Stimulated activated CD8-positive, alpha-beta memory T cell treated with anti-CD3 and anti-CD28 coated beads, Interleukin-4, amount 100 ng/mL, for 1 hour (primary cell): ENCODE measurements at regions not wholly inside any gene's neighbourhood (a gene's known extent, or its start where the extent isn't known, plus 50 kb on each side); places are given as distances from the start of the nearest gene placed in this dataset.

Experiments used
- DNase-seq, 2 donors: peaks; one replicate each; pipeline ENCODE4 v3.0.0-alpha.2; 2020; ENCODE audit warnings: low read depth in 2 of 2, low spot score in 1 of 2

GRCh38 chr12:34188974-34189373, 166.7 kb downstream of the ALG10 start:
- no peak for DNase-seq

- DNase-seq = no peak
These were observed 167.8 kb downstream of the ALG10 start for GRCh38 chr12:34190054-34190453.

GRCh38 chr12:34198924-34199323, 176.6 kb downstream of the ALG10 start:
- no peak for DNase-seq

- DNase-seq = no peak
These were observed 181.7 kb downstream of the ALG10 start for GRCh38 chr12:34203866-34204620.

- no peak for DNase-seq
These were observed 182.6 kb downstream of the ALG10 start for GRCh38 chr12:34204830-34205285.

GRCh38 chr12:34205401-34205800, 183.1 kb downstream of the ALG10 start:
- no peak for DNase-seq

GRCh38 chr12:34206061-34206785, 183.9 kb downstream of the ALG10 start:
- no peak for DNase-seq

GRCh38 chr12:34207858-34208257, 185.6 kb downstream of the ALG10 start:
- no peak for DNase-seq

GRCh38 chr12:34208331-34209258, 186.3 kb downstream of the ALG10 start:
- no peak for DNase-seq

GRCh38 chr12:34209259-34209835, 187.1 kb downstream of the ALG10 start:
- DNase-seq = no peak

- DNase-seq = no peak
These were observed 187.9 kb downstream of the ALG10 start for GRCh38 chr12:34210183-34210582.

GRCh38 chr12:34210689-34211530, 188.6 kb downstream of the ALG10 start:
- no peak for DNase-seq

- DNase-seq = no peak
These were observed 190.4 kb downstream of the ALG10 start for GRCh38 chr12:34212651-34213050.

- DNase-seq = no peak
These were observed 191.7 kb downstream of the ALG10 start for GRCh38 chr12:34214011-34214410.

GRCh38 chr12:34215213-34215892, 193.1 kb downstream of the ALG10 start:
- no peak for DNase-seq

- DNase-seq = no peak
These were observed 193.6 kb downstream of the ALG10 start for GRCh38 chr12:34215893-34216285.

GRCh38 chr12:34217660-34218059, 195.4 kb downstream of the ALG10 start:
- no peak for DNase-seq

GRCh38 chr12:34218193-34219045, 196.1 kb downstream of the ALG10 start:
- DNase-seq = peak in 1 of 2 donors; percentile 47
